ENCODE measurements at regions not wholly inside any gene's neighbourhood (a gene's known extent, or its start where the extent isn't known, plus 50 kb on each side); places are given as distances from the start of the nearest gene placed in this dataset.

DNA sequence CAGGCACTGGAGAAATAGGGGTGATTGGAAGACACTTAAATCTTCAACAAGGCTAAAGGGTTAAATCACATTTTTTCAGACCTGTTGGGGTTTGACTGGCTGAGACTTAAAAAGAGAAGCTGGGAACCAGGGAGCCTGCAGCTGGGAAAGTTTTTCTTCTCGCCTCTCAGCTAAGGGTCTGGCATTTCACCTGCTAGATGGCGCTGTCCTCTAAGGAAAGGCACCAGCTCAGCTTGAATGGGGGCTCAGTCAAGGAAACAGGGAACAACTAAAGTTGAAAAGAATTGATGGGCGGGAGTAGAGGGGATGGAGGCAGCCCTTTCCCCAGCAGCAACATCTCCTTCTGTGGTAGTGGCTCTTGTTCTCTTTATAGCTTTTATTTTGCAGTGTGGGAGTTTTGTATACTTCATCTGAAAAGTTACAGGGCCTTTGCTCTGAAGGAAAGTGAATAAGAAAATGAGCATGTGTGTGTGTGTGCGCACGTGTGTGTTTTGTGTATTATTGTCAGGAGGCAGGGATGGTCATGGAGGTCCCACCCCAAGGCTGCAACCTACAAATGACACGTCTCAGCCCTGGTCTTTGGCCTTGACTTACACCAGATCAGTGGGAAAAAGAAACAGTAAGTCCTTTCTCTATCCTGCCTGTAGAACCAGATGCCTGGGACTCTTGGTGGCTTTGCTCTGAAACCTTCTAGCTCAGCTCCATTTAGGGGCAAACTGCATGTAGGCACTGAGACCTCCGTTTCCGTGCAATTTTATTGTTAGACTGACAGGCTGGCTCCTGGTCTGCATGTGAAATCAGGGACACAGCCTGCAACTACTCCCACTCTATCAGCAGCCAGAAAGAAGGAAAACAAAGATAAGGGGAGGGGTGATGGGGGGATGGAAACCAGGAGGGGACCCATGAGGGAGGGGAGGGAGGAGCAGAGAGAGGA, 316.2 kb upstream of the CLINT1 start:
- H3K27me3 Mint-ChIP-seq, result no peaks in the 10 kb centered on the region
- H3K4me1 Mint-ChIP-seq, result no peaks in the 10 kb centered on the region
- peak; percentile 53 for DNase-seq
- H3K27ac Mint-ChIP-seq, result no peak overlapping the region
- H3K4me3 Mint-ChIP-seq, result no peak overlapping the region
- H3K9me3 Mint-ChIP-seq, result no peaks in the 10 kb centered on the region
- H3K36me3 Mint-ChIP-seq, result no peaks in the 10 kb centered on the region

DNA sequence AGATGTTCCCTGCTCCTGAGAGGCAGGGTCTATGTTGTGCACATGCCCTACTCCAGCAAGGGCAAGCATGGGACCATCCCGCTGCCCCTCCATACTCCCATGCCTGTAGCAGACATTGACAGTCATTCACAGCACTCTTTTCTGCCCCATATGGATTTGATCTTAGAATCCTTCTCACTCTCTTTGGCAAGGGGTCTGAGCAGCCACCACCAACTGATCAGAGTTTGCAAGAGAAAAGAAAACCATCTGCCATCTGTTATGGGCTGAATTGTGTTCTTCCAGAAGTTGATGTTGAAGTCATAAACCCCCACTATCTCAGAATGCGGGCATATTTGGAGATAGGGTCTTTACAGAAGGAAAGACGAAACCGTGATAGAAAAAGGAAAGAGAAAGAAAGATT, 315.1 kb upstream of the CLINT1 start:
- Mint-ChIP-seq H3K9me3 (no peaks in the 10 kb centered on the region), H3K4me3 (no peak overlapping the region), H3K27me3 (no peaks in the 10 kb centered on the region), H3K4me1 (no peaks in the 10 kb centered on the region), H3K36me3 (no peaks in the 10 kb centered on the region), H3K27ac (no peak overlapping the region)
- DNase-seq, result no peak

DNA sequence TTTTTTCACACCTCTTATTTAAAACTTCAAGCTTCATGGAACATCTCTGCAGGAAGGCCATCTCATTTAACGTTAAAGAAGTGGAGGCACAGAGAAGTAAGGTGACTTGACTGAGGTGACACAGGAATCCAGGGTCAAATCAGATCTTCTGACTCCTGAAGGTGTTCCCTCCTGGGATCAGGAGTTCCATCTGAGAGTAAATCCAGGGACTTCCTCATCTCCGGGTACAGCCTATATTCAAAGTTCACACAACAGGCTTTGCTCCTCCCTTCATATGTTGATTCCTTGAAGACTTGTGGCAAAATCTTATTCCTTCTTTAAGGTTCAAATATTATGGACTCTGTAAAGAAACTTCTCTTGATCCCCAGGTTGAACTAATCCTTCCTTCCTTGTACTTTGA, 313.1 kb upstream of the CLINT1 start:
- no peak for DNase-seq
- no peaks in the 10 kb centered on the region for H3K36me3 Mint-ChIP-seq
- no peaks in the 10 kb centered on the region for H3K27me3 Mint-ChIP-seq
- no peak overlapping the region for H3K27ac Mint-ChIP-seq
- no peaks in the 10 kb centered on the region for H3K9me3 Mint-ChIP-seq
- H3K4me1 Mint-ChIP-seq, result no peaks in the 10 kb centered on the region
- H3K4me3 Mint-ChIP-seq, result no peak overlapping the region

DNA sequence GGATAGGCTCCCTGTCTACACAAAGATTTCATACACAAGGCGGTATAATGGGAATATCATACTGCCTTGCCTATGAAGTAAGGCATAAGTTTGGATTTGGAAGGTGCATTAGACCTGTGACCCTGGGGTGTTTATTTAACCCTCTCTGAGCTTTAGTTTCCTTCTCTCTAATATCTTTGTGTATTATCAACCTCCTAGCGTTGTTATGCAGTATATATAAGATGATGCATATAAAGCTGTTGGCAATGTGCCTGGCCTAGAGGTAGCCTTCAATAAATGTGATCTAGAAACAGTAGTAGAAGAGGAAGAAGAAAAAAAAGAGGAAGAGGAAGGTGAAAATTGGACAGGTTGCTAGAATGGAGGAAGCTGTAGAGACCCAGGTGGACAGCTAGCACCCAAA, 311.6 kb upstream of the CLINT1 start:
- Mint-ChIP-seq H3K4me3 (no peak overlapping the region), H3K9me3 (no peaks in the 10 kb centered on the region), H3K27me3 (no peaks in the 10 kb centered on the region), H3K4me1 (no peaks in the 10 kb centered on the region), H3K36me3 (no peaks in the 10 kb centered on the region), H3K27ac (no peak overlapping the region)
- no peak for DNase-seq

DNA sequence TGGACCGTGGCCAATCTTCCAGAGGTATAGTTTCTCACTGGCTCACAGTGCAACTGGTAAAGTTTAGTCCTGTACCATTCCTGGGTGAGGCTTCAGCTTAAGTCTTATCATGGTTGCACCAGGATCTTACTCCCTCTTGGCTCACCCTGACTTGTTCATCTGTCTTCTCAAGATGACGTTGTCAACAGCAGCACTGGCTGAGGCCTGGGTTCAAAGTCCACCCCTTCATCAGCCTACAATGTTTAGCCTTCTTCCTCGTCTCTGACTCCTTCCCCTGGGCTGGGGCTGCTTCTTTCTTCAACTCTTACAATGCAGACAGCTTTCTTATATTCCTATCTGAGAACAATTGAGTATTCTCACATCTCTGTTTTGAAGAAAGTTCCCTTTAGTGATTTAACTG, 311.1 kb upstream of the CLINT1 start:
- DNase-seq, result no peak
- no peaks in the 10 kb centered on the region for H3K27me3 Mint-ChIP-seq

DNA sequence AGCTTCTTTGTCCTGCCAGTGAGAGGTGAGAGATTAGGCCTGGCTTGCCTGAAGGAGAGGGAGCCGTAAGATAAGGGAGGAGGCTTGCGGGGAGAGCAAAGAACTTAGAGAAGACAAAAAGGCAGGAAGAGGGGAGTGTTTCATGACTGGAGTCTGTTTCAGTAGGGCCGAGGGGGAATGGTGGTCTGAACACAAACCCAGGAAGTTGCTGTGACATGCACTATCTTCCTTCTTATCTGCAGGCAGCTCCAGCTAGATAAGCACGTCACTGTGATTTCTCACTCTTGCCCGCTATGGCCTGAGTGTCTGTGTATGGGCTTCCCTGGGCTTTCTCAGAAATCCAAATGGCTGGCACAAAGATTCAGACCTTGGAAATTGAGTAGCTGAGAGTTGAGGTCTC, 307.5 kb upstream of the CLINT1 start:
- no peak for DNase-seq
- no peaks in the 10 kb centered on the region for H3K36me3 Mint-ChIP-seq
- H3K27me3 Mint-ChIP-seq, result no peaks in the 10 kb centered on the region
- no peaks in the 10 kb centered on the region for H3K9me3 Mint-ChIP-seq
- H3K27ac Mint-ChIP-seq, result no peak overlapping the region
- H3K4me3 Mint-ChIP-seq, result no peak overlapping the region
- no peaks in the 10 kb centered on the region for H3K4me1 Mint-ChIP-seq

More for the DNA sequence above, 311.1 kb upstream of the CLINT1 start:
- H3K9me3 Mint-ChIP-seq, result no peaks in the 10 kb centered on the region
- H3K36me3 Mint-ChIP-seq, result no peaks in the 10 kb centered on the region
- H3K4me1 Mint-ChIP-seq, result no peaks in the 10 kb centered on the region
- H3K4me3 Mint-ChIP-seq, result no peak overlapping the region
- H3K27ac Mint-ChIP-seq, result no peak overlapping the region

DNA sequence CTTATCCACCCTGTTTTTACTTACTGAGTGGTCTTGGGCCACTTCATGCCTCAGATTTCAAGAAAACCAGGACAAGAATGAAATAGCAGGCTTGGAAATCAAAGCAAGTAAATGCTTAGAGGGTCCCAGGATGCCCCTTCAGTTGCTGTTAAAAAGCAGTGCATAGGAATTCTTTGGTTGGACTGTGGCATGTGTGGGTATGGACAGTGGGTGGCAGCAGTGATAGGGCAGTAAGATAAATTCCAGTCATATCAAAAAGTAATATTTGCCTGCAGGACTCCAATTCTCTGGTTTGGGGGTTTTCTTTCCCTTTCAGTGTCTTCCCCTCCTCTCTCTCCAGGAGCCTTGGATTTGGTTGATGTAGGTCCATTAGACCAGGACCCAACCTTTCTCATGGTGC, 306.7 kb upstream of the CLINT1 start:
- H3K4me3 Mint-ChIP-seq, result no peak overlapping the region
- no peak for DNase-seq

DNA sequence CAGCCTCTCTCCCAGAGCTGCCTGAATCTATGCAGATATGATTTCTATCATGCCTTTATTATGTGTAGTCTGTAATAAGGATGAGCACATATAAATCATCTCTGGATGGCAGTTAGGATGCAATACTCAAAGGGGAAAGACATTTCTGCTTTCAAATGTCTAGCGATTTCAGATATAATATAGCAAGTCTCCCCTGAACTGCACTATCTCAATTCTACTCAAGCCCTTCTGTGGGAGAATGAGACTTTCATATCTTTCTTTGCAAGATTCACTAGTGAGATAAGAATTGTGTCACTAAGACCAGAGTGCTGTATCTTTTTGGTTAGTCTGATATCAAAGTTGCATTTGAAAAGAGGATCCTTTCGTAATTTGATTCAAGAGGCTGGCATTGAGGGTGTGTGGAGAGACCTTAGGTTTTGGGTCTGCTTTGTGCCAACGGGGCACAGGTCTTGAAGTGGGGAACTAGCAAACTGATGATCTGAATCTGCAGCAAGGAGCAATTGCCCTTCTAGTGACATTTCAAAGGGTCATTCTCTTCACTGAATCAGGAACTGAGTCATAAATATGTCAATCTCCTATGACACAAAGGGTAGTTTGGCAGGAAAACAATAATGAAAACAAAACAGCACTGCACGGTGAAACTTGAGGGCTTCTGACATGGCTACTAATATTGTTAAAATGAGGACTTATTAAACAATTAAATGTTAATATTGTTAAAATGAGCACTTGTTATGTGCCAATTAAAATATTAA, 305.5 kb upstream of the CLINT1 start:
- no peak for DNase-seq
- no peak overlapping the region for H3K4me3 Mint-ChIP-seq
- H3K9me3 Mint-ChIP-seq, result no peaks in the 10 kb centered on the region
- no peaks in the 10 kb centered on the region for H3K36me3 Mint-ChIP-seq
- H3K27ac Mint-ChIP-seq, result no peak overlapping the region
- no peaks in the 10 kb centered on the region for H3K27me3 Mint-ChIP-seq
- no peaks in the 10 kb centered on the region for H3K4me1 Mint-ChIP-seq

More for the DNA sequence above, 306.7 kb upstream of the CLINT1 start:
- Mint-ChIP-seq H3K9me3 (no peaks in the 10 kb centered on the region), H3K4me1 (no peaks in the 10 kb centered on the region), H3K27ac (no peak overlapping the region), H3K36me3 (no peaks in the 10 kb centered on the region), H3K27me3 (no peaks in the 10 kb centered on the region)

DNA sequence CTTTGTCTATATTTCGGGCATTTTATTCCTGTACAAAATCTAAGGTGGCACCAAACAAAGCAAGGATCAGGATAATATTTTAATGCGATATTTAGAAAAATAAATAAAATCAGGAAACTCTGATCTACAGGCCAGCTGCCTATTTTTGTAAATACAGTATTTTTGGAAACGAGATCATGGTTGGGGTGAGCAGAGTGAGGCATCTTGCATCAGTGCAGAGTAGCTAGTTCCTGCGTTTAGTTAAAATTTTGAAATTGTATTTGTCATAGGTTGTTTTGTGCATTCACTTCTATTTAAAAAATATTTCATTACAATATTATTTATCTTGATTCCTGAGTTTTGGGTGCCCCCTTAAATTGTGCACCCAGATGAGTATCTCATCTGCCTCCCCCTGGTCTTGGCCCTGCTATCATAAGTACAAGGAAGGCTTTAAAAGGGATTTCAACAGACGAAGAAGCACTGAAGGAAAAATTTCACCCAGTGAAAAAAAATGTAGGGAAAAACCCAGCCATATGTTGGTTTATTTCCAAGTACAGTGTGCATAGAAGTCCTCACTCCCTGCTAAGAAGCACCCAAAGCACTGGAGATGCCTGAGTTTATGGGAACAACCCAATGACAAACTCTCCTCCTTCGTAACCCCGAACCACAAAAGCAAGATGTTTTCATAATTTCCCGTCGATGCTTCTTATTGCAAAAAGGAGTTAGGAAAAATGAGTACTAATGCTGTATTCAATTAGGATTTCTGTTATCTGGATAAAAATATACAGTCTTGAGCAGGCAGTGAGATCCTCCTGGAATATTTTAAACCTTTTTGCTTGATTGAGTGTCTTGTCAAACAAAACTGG, 304.7 kb upstream of the CLINT1 start:
- Mint-ChIP-seq H3K4me3 (no peak overlapping the region), H3K9me3 (no peaks in the 10 kb centered on the region), H3K27me3 (no peaks in the 10 kb centered on the region), H3K36me3 (no peaks in the 10 kb centered on the region), H3K4me1 (no peaks in the 10 kb centered on the region), H3K27ac (no peak overlapping the region)
- DNase-seq, result no peak

DNA sequence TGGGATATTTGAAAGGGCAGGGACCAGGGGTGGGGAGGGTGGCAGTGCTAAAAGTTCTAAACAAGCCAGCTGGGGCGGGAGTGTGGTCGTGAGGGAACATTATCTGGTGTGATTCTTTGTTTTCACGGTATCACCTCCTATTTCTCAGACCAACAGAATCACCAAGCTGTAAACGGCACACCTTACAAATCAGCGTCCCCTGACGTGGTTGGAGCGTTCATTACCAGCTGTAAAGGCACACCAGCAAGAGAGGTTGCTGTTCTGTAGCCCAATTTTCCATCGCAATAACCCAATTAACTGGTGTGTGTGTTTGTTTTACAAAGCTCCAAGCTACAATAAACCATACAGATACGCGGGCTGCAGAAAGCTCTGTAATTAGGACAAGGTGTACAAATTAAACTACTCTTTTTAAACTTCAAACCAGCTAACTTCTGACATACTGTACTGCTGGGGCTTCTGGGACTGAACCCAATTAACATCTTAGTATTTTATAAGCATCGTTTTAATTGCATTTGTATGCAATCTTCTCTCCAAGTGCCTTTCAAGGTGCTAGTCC, 303.6 kb upstream of the CLINT1 start:
- H3K4me1 Mint-ChIP-seq, result no peaks in the 10 kb centered on the region
- no peaks in the 10 kb centered on the region for H3K9me3 Mint-ChIP-seq
- H3K27ac Mint-ChIP-seq, result no peak overlapping the region
- H3K27me3 Mint-ChIP-seq, result no peaks in the 10 kb centered on the region
- DNase-seq, result no peak
- H3K36me3 Mint-ChIP-seq, result no peaks in the 10 kb centered on the region
- H3K4me3 Mint-ChIP-seq, result no peak overlapping the region

DNA sequence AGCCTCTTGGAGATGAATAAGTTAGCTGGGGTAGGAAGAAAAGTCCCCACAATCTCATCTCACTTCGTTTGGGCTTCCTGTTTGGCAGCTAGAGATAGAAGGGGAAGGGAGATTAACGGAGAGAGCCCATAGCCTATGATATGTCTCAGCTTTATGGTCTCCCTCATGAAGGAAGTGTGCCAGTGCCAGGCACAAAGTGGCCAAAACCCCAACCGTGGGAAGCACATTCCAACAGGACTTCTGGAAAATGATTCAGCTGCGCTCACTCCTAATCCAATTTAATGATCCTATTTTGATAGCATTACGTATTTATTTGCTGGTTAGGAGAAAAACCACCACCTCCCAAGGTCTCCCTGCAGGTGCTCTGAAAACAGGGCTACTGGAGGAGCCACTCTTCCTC, 303.1 kb upstream of the CLINT1 start:
- no peaks in the 10 kb centered on the region for H3K9me3 Mint-ChIP-seq
- peaks cover 3% of the 10 kb centered on the region for H3K27me3 Mint-ChIP-seq
- no peak overlapping the region for H3K27ac Mint-ChIP-seq
- DNase-seq, result no peak
- no peaks in the 10 kb centered on the region for H3K4me1 Mint-ChIP-seq
- no peaks in the 10 kb centered on the region for H3K36me3 Mint-ChIP-seq
- no peak overlapping the region for H3K4me3 Mint-ChIP-seq

DNA sequence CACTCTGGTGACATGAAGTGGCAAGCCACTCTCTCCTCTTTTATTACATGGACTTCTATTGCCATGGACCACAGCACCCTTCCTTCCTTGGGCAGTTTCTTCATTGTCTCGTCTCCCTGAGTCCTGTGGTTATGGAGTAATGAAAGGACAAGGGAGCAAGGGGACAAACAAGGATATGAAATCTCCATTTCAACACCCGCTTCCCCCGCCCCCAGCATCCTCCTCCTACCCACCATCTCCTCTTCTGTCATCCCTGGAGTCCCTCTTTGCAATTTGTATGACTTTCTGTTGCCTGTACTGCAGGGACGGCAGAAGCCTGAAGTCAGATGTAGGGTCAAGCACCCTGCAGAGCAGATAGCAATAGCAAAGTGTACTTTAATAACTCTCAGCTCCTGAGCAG, 300.7 kb upstream of the CLINT1 start:
- Mint-ChIP-seq H3K27me3 (peaks cover 5% of the 10 kb centered on the region), H3K4me1 (no peaks in the 10 kb centered on the region), H3K36me3 (no peaks in the 10 kb centered on the region), H3K4me3 (no peak overlapping the region), H3K27ac (no peak overlapping the region), H3K9me3 (no peaks in the 10 kb centered on the region)
- no peak for DNase-seq

DNA sequence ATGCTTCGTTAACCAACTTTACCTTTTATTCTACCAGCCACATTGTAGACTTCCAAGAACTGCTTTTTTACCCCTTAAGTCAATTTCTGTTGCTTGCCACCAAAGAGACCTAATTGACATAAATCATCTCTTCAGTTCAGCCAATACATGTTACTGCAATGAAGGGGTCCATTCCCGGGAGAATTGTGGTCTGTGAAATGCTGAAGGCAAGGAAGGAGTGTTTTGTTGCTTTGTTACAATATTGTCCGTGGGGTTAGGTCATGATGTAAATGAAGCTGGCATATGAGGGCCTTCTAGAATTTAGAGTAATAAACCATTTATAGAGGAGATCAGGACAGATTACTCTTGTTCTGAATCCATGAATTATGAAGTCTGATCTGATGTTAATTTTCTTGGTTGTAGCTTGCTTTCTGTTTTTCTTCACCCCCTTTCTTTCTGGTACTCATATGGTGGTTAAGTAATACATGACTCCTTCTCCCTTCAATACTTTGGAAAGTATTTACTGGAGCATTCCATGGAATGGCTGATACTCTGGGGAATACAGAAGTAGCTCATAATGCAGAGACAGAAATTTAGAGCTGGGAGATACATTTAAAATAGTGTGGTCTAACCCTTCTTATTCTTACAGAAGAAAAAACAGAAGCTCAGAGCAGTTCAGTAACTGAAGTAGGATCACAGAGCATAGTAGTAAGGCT, 297.0 kb upstream of the CLINT1 start:
- DNase-seq, result no peak
- Mint-ChIP-seq H3K9me3 (no peaks in the 10 kb centered on the region), H3K27me3 (peaks cover 5% of the 10 kb centered on the region), H3K36me3 (no peaks in the 10 kb centered on the region), H3K4me1 (no peaks in the 10 kb centered on the region), H3K27ac (no peak overlapping the region), H3K4me3 (no peak overlapping the region)

DNA sequence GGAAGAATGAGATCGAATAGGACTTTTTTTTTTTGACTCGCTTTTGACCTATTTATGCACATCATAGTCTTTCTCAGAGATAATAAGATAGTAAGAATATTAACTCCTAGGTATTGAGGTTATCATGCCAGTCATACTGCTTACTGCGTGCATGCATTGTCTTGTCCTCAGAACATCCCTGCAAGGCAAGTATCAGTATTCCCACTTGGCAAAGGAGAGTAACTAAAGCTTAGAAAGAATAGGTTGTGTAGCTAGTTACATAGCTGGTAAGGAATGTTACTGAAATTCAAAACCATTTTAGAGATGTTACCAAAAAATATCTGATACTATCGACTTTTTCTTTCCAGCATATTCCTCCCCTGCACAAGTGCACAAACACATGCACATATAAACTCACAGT, 296.1 kb upstream of the CLINT1 start:
- Mint-ChIP-seq H3K36me3 (no peaks in the 10 kb centered on the region), H3K9me3 (no peaks in the 10 kb centered on the region), H3K27me3 (peaks cover 5% of the 10 kb centered on the region), H3K27ac (no peak overlapping the region), H3K4me1 (no peaks in the 10 kb centered on the region), H3K4me3 (no peak overlapping the region)
- DNase-seq, result no peak
